ENCODE measurements at regions not wholly inside any gene's neighbourhood (a gene's known extent, or its start where the extent isn't known, plus 50 kb on each side); places are given as distances from the start of the nearest gene placed in this dataset.
"Not testable (repeated sequence)": the region's sequence is repeated elsewhere in the genome, so short reads cannot be mapped to it uniquely, and the experiment has no call there.

DNA sequence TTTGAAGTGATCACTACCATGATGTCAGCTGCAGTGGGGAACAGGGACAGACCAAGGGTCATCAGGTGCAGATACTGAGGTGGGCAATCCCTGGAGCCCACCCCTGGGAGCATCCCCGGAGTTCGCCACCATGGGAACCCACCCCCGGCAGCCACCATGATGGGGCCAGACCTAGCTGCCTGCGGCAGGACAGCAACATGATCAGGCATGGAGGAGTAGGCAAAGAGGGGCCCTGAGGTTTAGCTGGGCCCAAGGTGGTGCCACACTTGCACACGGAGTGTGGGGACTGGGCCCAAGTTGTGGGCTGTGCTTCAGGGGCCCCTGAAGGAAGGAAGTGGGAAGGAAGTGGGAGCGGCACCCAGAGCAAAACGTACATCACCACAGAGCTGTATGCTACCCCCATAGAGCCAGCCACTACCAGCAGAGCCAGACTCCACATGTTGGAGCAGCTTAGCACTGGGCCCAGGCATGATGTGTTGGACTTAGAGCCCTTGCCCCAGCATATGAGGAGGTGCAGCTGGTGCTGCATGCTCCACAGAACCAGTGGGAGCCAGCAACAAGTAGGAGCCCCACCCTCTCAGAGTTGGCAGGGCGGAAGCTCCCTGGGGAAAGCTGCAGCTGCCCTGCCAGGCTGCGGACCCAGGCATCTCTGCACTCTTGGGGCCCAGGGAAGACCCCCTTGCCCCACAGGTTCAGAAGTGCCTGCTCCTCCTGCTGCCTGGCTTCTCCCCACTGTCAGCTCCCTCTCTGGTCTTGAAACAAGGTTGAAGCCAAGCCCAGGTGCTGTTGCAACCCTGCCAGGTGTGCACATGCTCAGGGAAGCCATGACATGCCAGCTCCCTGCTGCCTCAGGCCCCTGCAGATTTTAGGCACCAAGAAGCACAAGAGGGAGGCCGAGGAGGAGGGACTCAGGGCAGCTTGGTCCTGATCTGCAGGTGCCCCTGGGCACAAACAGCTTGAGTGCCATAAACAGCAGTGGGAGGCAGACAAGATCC lies 515.3 kb downstream of the ZBBX start:
- DNase-seq = no peak
- intact Hi-C loops (cut with DNase I; ENCODE audit: low total_unique reads) (no loop called here), in situ Hi-C loops (cut with MboI; ENCODE audit: low sequenced_read_pairs in 4 of 4) (no loop called here)
- Histone ChIP-seq H3K27me3 (no peaks in the 10 kb centered on the region), H3K9me3 (no peaks in the 10 kb centered on the region), H3K27ac (no peak overlapping the region), H3K4me1 (no peaks in the 10 kb centered on the region), H3K36me3 (no peaks in the 10 kb centered on the region), H3K4me3 (no peak overlapping the region)
- no peak for ATAC-seq
- TF ChIP-seq, protein P1, sequence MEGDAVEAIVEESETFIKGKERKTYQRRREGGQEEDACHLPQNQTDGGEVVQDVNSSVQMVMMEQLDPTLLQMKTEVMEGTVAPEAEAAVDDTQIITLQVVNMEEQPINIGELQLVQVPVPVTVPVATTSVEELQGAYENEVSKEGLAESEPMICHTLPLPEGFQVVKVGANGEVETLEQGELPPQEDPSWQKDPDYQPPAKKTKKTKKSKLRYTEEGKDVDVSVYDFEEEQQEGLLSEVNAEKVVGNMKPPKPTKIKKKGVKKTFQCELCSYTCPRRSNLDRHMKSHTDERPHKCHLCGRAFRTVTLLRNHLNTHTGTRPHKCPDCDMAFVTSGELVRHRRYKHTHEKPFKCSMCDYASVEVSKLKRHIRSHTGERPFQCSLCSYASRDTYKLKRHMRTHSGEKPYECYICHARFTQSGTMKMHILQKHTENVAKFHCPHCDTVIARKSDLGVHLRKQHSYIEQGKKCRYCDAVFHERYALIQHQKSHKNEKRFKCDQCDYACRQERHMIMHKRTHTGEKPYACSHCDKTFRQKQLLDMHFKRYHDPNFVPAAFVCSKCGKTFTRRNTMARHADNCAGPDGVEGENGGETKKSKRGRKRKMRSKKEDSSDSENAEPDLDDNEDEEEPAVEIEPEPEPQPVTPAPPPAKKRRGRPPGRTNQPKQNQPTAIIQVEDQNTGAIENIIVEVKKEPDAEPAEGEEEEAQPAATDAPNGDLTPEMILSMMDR (IDR thresholded peaks at IDR 0.05 in 4 of 5, conservative IDR thresholded peaks at IDR 0.05 in 1 of 5) = no peak
- no peak for TF ChIP-seq POLR2A (IDR thresholded peaks at IDR 0.05)

DNA sequence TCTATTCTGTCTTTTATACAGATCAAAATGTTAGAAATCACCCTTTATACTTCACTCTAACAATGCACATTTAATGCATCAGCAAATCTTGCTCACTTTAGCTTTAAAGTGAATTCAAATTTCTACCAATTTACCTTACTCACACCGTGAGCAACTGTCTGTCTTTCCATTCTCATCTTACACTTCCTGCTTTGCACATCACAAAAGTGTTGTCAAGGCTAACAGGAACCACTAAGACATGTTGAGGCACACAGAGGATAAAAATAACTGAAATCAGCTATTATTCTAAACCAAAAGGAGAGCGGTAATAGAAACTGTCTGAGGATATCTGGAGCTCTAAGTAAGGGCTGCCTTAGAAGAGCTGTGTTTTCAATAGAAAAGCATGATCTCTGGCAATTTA lies 519.9 kb downstream of the ZBBX start:
- no peak overlapping the region for H3K27ac ChIP-seq
- no peaks in the 10 kb centered on the region for H3K36me3 ChIP-seq
- no peak overlapping the region for H3K4me3 ChIP-seq
- no peaks in the 10 kb centered on the region for H3K4me1 ChIP-seq
- no peaks in the 10 kb centered on the region for H3K9me3 ChIP-seq
- no peak for DNase-seq
- intact Hi-C loops (cut with DNase I; ENCODE audit: low total_unique reads) = no loop called here
- no peak for ATAC-seq
- no peaks in the 10 kb centered on the region for H3K27me3 ChIP-seq
- in situ Hi-C loops (cut with MboI; ENCODE audit: low sequenced_read_pairs in 4 of 4) = no loop called here
- no peak for TF ChIP-seq POLR2A (IDR thresholded peaks at IDR 0.05)
- TF ChIP-seq, protein P1 (IDR thresholded peaks at IDR 0.05 in 4 of 5, conservative IDR thresholded peaks at IDR 0.05 in 1 of 5) = no peak

DNA sequence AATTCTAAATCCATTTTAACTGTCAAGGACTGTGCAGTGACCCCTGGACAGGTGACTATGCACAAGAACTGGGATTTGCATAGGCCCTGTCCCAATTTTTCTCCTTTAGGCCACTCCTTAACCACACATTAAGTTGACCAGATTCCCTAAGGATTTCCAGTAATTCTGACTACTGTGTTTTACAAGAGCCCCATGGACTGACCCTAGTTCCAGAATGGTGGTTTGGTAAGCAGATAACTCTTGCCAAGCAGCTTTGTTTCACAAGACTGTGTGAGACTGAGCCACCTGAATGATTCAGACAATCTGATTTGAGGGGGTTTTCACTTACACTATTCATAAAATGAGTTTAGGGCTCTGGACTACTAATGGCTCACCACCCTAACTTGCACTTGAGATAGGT lies 535.8 kb downstream of the ZBBX start:
- Histone ChIP-seq H3K27ac (no peak overlapping the region), H3K9me3 (no peaks in the 10 kb centered on the region), H3K27me3 (no peaks in the 10 kb centered on the region), H3K36me3 (no peaks in the 10 kb centered on the region), H3K4me3 (no peak overlapping the region), H3K4me1 (no peaks in the 10 kb centered on the region)
- no peak for TF ChIP-seq POLR2A (IDR thresholded peaks at IDR 0.05)
- TF ChIP-seq, protein P1 (IDR thresholded peaks at IDR 0.05 in 4 of 5, conservative IDR thresholded peaks at IDR 0.05 in 1 of 5) = no peak
- DNase-seq = no peak
- no peak for ATAC-seq
- intact Hi-C loops (cut with DNase I; ENCODE audit: low total_unique reads) = no loop called here
- in situ Hi-C loops (cut with MboI; ENCODE audit: low sequenced_read_pairs in 4 of 4) = no loop called here

DNA sequence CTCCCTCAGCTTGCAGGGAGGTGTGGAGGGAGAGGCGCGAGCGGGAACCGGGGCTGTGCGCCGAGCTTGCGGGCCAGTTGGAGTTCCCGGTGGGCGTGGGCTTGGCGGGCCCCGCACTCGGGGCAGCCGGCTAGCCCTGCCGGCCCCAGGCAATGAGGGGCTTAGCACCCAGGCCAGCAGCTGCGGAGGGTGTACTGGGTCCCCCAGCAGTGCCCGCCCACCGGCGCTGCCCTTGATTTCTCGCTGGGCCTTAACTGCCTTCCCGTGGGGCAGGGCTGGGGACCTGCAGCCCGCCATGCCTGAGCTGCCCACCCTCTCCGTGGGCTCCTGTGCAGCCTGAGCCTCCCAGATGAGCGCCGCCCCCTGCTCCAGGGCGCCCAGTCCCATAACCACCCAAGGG lies 537.3 kb downstream of the ZBBX start:
- DNase-seq; intact Hi-C loops (cut with DNase I; ENCODE audit: low total_unique reads); H3K27me3 ChIP-seq; H3K36me3 ChIP-seq; in situ Hi-C loops (cut with MboI; ENCODE audit: low sequenced_read_pairs in 4 of 4); H3K27ac ChIP-seq; H3K4me3 ChIP-seq; H3K9me3 ChIP-seq; ATAC-seq; H3K4me1 ChIP-seq: not testable (repeated sequence)

DNA sequence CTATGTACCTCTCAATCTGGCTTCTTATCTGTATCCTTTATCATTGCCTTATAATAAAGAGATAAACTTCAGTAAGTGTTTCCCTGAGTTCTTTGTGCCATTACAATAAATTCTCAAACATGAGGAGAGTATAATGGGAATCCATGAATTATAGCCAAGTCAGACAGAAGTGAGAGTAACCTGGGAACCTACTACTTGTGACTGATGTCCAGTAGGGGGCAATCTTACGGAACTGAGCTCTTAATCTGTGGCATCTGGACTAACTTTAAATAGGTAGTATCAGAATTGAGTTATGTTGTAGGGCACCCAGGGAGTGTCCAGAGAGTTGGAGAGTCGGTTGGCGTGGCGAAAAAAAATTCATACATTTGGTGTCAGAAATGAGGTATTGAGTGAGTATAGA lies 542.6 kb downstream of the ZBBX start:
- Histone ChIP-seq H3K36me3 (no peaks in the 10 kb centered on the region), H3K4me1 (no peaks in the 10 kb centered on the region), H3K4me3 (no peak overlapping the region), H3K9me3 (no peaks in the 10 kb centered on the region), H3K27ac (no peak overlapping the region), H3K27me3 (no peaks in the 10 kb centered on the region)
- intact Hi-C loops (cut with DNase I; ENCODE audit: low total_unique reads) (loop anchor here (5.0 kb wide), 1 partner anchor 515 kb away; no protein-coding TSS in a partner anchor), in situ Hi-C loops (cut with MboI; ENCODE audit: low sequenced_read_pairs in 4 of 4) (no loop called here)
- no peak for TF ChIP-seq POLR2A (IDR thresholded peaks at IDR 0.05)
- TF ChIP-seq, protein P1 (IDR thresholded peaks at IDR 0.05 in 4 of 5, conservative IDR thresholded peaks at IDR 0.05 in 1 of 5) = no peak
- no peak for DNase-seq
- ATAC-seq = no peak

Data from gastrocnemius medialis (tissue), 4 donors.